ENCODE measurements at regions not wholly inside any gene's neighbourhood (a gene's known extent, or its start where the extent isn't known, plus 50 kb on each side); places are given as distances from the start of the nearest gene placed in this dataset.

DNA sequence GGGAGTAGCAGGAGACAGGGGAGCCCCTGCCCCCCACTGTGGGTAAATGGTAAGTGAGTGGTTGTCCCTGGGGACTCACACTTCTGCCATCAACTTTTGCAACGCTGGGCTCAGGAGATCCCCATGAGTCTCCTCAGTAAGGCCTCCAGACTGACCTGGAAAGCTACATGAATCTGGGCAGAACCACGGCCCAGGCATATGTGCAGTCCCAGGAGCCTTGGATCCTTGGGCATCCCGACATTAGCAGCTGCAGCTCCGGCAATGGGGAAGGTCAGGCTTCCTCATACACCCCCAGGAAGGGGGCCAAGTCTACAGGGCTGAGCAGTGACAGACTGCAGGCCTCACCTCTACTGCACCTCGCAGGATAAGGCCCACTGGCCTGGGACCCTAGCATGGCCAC lies 868.7 kb upstream of the ADGRL4 start:
- TF ChIP-seq, protein P1, sequence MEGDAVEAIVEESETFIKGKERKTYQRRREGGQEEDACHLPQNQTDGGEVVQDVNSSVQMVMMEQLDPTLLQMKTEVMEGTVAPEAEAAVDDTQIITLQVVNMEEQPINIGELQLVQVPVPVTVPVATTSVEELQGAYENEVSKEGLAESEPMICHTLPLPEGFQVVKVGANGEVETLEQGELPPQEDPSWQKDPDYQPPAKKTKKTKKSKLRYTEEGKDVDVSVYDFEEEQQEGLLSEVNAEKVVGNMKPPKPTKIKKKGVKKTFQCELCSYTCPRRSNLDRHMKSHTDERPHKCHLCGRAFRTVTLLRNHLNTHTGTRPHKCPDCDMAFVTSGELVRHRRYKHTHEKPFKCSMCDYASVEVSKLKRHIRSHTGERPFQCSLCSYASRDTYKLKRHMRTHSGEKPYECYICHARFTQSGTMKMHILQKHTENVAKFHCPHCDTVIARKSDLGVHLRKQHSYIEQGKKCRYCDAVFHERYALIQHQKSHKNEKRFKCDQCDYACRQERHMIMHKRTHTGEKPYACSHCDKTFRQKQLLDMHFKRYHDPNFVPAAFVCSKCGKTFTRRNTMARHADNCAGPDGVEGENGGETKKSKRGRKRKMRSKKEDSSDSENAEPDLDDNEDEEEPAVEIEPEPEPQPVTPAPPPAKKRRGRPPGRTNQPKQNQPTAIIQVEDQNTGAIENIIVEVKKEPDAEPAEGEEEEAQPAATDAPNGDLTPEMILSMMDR (IDR thresholded peaks at IDR 0.05), result no peak
- H3K36me3 Mint-ChIP-seq (ENCODE audit: unreplicated experiment), result no peaks in the 10 kb centered on the region
- H3K4me1 Mint-ChIP-seq (ENCODE audit: unreplicated experiment), result peaks cover 5% of the 10 kb centered on the region

DNA sequence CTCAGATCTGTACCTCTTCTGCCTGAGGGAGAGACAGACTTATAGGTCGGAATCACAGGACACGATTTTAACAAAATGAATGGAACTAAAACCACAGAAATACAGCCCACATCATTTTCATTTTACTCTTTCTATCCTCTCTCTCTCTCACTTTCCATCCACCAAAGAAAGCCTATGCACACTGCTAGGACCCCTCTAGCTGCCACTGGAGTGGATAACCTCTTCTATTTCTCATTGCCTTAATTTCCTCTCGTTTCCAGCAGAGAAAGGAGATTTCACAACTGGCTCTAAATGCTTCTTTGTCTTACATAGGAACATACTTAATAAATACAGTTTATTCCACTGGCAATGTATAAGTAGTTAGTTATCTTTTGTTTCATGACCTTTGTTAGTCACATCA lies 867.8 kb upstream of the ADGRL4 start:
- TF ChIP-seq, protein P1 (IDR thresholded peaks at IDR 0.05), result no peak
- no peak overlapping the region for H3K27ac Mint-ChIP-seq (ENCODE audit: unreplicated experiment)
- no peaks in the 10 kb centered on the region for H3K36me3 Mint-ChIP-seq (ENCODE audit: unreplicated experiment)
- H3K9me3 Mint-ChIP-seq (ENCODE audit: unreplicated experiment), result peaks cover 15% of the 10 kb centered on the region
- DNase-seq (ENCODE audit: extremely low spot score, unreplicated experiment), result no peak
- no peak overlapping the region for H3K4me3 Mint-ChIP-seq (ENCODE audit: unreplicated experiment)
- no peaks in the 10 kb centered on the region for H3K27me3 Mint-ChIP-seq (ENCODE audit: unreplicated experiment)
- H3K4me1 Mint-ChIP-seq (ENCODE audit: unreplicated experiment), result peaks cover 5% of the 10 kb centered on the region

More for the DNA sequence above, 868.7 kb upstream of the ADGRL4 start:
- no peaks in the 10 kb centered on the region for H3K27me3 Mint-ChIP-seq (ENCODE audit: unreplicated experiment)
- no peak for DNase-seq (ENCODE audit: extremely low spot score, unreplicated experiment)
- H3K27ac Mint-ChIP-seq (ENCODE audit: unreplicated experiment), result no peak overlapping the region
- H3K4me3 Mint-ChIP-seq (ENCODE audit: unreplicated experiment), result no peak overlapping the region
- H3K9me3 Mint-ChIP-seq (ENCODE audit: unreplicated experiment), result peaks cover 17% of the 10 kb centered on the region

DNA sequence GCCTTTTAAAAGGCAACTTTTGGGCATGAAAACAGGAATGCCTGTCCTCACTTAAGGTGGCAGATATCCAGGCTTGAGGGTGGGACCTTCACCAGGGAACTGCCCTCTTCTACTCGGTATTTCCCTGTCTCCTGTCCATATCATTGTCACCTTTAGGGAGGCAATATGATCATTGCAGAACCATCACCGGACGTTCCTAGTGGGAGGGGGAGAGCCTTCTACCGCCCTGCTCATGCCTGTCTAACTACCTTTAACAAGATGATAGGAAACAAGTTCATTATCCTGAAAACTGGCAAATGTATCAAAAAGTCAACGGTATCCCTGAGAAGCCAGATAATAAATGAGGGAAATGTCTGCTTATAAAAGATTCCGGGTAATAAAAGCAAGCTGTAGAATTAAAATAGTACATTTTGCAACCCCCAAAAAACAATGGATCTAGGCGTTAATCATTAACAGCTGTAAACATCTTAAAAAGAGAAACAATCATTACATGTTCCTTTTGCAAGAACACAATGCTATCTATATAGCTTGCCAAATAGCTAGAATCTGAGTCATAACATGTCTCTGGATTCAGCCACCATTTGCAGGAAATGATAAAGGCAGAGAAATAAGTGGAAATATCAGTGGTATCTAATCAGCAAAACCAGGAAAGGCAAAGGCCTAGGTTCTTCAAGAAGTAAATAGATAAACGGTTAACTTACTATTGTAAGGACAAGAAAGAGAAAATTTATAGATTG lies 852.9 kb upstream of the ADGRL4 start:
- no peak for DNase-seq (ENCODE audit: extremely low spot score, unreplicated experiment)
- Mint-ChIP-seq H3K36me3 (ENCODE audit: unreplicated experiment) (no peaks in the 10 kb centered on the region), H3K27me3 (ENCODE audit: unreplicated experiment) (no peaks in the 10 kb centered on the region), H3K4me3 (ENCODE audit: unreplicated experiment) (no peak overlapping the region), H3K27ac (ENCODE audit: unreplicated experiment) (no peak overlapping the region), H3K4me1 (ENCODE audit: unreplicated experiment) (peaks cover 16% of the 10 kb centered on the region), H3K9me3 (ENCODE audit: unreplicated experiment) (peaks cover 9% of the 10 kb centered on the region)
- TF ChIP-seq, protein P1 (IDR thresholded peaks at IDR 0.05), result no peak

DNA sequence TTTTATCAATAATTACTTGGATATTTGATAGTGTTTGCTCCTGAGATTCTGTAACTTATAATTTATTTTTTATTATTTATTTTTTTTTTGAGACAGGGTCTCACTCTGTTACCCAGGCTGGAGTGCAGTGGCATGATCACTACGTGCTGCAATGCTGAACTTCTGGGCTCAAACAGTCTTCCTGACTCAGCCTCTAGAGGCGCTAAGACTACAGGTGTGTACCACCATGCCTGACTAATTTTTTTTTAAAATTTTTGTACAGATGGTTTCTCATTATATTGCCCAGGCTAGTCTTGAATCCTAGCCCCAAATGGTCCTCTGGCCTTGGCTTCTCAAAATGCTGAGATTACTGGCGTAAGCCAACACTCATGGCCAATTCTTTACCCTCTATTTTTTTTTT lies 845.5 kb upstream of the ADGRL4 start:
- Mint-ChIP-seq H3K27me3 (ENCODE audit: unreplicated experiment) (no peaks in the 10 kb centered on the region), H3K27ac (ENCODE audit: unreplicated experiment) (no peak overlapping the region), H3K9me3 (ENCODE audit: unreplicated experiment) (no peaks in the 10 kb centered on the region), H3K4me3 (ENCODE audit: unreplicated experiment) (no peak overlapping the region), H3K36me3 (ENCODE audit: unreplicated experiment) (no peaks in the 10 kb centered on the region), H3K4me1 (ENCODE audit: unreplicated experiment) (no peaks in the 10 kb centered on the region)
- TF ChIP-seq, protein P1 (IDR thresholded peaks at IDR 0.05), result peak; percentile 8
- DNase-seq (ENCODE audit: extremely low spot score, unreplicated experiment), result no peak

DNA sequence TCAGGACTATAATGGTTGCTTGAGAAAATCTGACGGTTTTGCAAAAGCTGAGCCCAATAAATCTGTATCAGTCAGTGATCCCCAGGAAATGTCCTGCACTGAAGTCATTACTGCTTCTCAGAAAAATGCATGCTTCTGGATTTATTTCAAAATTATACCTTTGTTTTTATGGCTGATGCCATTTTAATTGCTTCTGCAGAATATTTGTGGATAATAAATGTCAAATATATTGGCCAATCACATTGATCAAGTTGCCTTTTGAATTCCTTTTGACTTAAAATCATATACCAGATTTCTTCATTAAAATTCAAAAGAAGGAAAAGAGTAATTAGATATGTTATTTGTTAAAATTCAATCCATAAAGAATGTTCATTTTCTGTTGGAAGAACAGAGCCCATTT lies 842.9 kb upstream of the ADGRL4 start:
- no peak for DNase-seq (ENCODE audit: extremely low spot score, unreplicated experiment)
- Mint-ChIP-seq H3K36me3 (ENCODE audit: unreplicated experiment) (no peaks in the 10 kb centered on the region), H3K27ac (ENCODE audit: unreplicated experiment) (no peak overlapping the region), H3K9me3 (ENCODE audit: unreplicated experiment) (no peaks in the 10 kb centered on the region), H3K4me1 (ENCODE audit: unreplicated experiment) (no peaks in the 10 kb centered on the region), H3K27me3 (ENCODE audit: unreplicated experiment) (no peaks in the 10 kb centered on the region), H3K4me3 (ENCODE audit: unreplicated experiment) (no peak overlapping the region)
- TF ChIP-seq, protein P1 (IDR thresholded peaks at IDR 0.05), result no peak
